GM21447 (cell line): ENCODE measurements at regions not wholly inside any gene's neighbourhood (a gene's known extent, or its start where the extent isn't known, plus 50 kb on each side); places are given as distances from the start of the nearest gene placed in this dataset.

Source experiments
- ATAC-seq: cut with Tn5 transposase; IDR thresholded peaks from one replicate; pipeline ENCODE4 v1.9.1; 2021; ENCODE audit not compliant: unreplicated experiment

- no peak for ATAC-seq
Measured at GRCh38 chr18:41155025-41155424, 800.0 kb upstream of the PIK3C3 start.

GRCh38 chr18:41153871-41154270 is 801.2 kb upstream of the PIK3C3 start:
- ATAC-seq = no peak

DNA sequence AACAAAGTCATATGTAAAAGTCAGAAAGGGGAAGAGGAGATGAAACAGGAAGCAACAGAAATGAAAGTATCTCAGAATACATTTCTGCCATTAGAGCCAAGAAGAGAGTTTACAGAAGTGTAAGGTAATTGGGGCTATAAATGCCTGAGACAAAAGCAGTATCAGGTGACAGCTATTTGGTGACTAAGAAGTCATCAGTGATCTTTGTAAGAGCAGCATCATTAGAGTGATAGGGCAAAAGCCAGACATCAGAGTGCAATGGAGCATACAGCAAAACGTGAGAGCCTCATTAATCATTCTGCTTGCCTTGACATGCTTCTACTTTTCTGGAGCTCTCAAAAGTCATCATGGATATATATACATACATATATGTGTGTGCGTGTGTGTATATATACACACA is 804.7 kb upstream of the PIK3C3 start:
- no peak for ATAC-seq

DNA sequence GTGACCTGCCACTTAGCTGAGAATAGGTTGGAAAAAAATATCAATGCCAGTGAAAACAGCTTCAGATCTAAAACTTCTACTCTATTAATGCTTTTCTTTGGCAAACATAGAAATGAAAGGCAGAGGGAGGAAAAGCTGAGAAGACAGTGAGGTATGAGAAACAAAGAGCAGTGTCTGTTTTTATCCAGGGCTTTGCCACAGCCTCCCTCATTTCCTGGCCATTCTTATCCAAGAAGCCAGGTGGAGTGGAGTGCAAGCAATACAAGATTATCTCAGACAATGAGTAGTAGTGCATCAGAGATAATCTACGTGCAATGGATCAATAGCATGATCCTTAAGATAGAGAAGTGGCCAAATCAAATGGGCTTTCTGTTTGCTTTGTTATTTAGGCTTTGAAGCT is 808.7 kb upstream of the PIK3C3 start:
- ATAC-seq = no peak

- ATAC-seq = no peak
Measured at GRCh38 chr18:41145516-41145915, 809.5 kb upstream of the PIK3C3 start.

GRCh38 chr18:41144441-41144840 is 810.6 kb upstream of the PIK3C3 start:
- ATAC-seq = no peak

DNA sequence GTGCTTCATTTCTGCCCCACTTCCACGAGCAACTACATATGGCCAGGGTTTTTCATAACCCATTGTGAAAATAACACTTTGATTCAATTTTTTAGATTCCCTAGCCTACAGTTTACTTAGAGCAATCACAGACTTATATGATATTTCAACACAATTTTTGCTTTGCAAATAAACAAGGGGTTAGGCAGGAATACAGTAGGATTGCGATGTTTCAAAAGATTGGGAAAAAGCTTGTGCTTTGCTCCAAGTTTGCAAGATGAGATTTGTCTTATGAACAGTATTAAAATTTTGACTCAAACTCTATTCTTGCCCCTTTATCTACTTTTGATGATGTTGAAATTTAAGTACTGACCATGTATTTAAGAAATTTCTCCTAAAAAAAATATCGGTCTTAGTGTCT is 814.5 kb upstream of the PIK3C3 start:
- no peak for ATAC-seq

- ATAC-seq = no peak
Measured at GRCh38 chr18:41135146-41135545, 819.9 kb upstream of the PIK3C3 start.

DNA sequence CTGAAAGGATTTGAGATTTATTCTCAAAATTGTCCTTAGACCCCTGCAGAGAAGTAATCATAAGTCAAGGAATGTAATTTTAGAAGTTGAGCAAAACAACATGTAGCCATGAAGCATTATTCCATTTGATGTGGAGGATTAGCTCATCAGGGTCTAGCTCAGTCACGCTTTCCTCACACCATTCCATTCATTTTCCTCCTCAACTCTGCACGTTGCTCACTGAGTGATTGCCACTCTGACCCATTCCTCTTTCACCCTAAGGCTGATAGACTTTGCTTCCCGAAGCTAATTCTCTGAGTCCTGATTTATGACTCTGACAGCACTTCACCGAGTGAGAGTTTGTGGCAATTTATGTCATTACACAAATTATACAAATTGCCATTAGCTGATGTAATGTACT is 820.6 kb upstream of the PIK3C3 start:
- ATAC-seq = no peak

- ATAC-seq = no peak
Measured at GRCh38 chr18:41131050-41131449, 824.0 kb upstream of the PIK3C3 start.

- ATAC-seq = no peak
Measured at GRCh38 chr18:41128545-41128944, 826.5 kb upstream of the PIK3C3 start.

DNA sequence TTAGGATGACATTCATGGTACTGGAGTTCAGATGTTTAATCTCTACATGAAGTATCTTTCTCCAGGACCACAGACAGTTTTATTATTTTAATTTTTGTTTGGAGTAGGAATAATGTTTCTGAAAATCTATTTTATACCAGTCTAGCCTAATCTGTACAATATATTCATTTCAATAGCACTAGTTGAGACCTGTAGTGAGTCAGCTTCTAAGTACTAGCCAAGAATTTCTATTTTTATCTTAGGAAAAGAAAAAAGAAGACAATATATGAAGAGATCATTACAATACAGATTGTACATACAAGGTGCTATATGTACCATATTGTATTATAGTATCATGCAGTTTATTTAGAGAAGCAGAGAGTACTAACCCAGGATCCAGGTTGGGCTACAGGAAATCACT is 826.9 kb upstream of the PIK3C3 start:
- ATAC-seq = no peak

- ATAC-seq = no peak
Measured at GRCh38 chr18:41126541-41127235, 828.3 kb upstream of the PIK3C3 start.

GRCh38 chr18:41121116-41121826 is 833.8 kb upstream of the PIK3C3 start:
- ATAC-seq = no peak

GRCh38 chr18:41119031-41119430 is 836.0 kb upstream of the PIK3C3 start:
- ATAC-seq = no peak

GRCh38 chr18:41113885-41114482 is 841.0 kb upstream of the PIK3C3 start:
- ATAC-seq = no peak

DNA sequence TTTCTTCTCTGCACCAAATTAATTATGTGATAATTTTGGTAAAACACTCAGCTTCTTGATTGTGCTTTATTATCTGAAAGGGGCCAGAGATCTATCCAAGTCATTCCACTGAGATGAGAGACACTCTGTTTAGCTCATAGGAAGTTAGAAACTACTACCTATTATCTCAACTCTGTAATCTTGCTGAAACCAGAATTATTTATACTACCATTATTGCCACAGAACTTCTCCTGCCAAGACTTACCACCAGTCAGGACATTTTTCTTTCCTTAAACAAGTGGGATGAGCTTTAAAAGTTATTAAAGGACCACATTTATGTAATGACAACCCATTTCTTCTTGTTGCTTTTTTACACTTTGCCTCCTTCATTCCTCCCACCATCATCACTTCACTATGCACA is 855.6 kb upstream of the PIK3C3 start:
- no peak for ATAC-seq

- ATAC-seq = no peak
Measured at GRCh38 chr18:41096504-41096903, 858.5 kb upstream of the PIK3C3 start.

DNA sequence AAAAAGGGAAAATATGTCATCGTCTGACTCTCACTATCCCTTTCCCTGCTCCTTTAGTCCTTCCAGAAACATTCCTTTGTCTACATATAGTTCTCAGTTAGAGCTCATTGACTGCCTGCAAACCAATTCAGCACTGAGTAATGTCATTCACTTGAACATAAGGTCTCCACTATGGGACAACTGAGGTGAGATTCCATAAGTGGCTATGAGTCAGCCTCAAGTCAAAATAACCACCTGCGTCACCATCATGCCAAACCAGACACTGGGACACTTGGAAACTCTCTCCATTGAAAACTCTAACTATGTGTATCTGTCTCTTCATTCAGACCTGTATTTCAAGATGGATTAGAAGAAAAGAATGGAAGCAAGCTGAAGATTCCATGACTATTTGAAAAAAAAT is 878.0 kb upstream of the PIK3C3 start:
- ATAC-seq = no peak

GRCh38 chr18:41075212-41075611 is 879.8 kb upstream of the PIK3C3 start:
- ATAC-seq = no peak

GRCh38 chr18:41073372-41073954 is 881.6 kb upstream of the PIK3C3 start:
- ATAC-seq = no peak

DNA sequence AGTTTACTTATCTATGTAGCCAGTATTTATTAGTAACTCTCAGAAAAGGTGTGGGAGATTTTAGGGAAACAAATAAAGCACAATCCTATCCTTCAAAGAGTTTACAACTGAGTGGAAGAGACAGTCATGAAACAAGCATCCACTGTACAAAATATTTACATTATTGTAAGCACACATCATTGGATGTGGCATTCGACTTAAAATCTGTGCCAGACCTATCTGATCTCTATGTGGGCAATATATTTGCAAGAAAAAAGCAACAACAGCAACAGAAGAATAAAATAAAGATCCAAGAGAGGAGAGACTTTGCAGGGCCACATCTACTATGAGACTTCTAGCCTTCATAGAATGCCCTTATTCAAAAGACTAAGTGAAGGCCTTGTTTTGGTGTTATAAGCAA is 882.1 kb upstream of the PIK3C3 start:
- no peak for ATAC-seq
